ENCODE measurements at regions not wholly inside any gene's neighbourhood (a gene's known extent, or its start where the extent isn't known, plus 50 kb on each side); places are given as distances from the start of the nearest gene placed in this dataset.

DNA sequence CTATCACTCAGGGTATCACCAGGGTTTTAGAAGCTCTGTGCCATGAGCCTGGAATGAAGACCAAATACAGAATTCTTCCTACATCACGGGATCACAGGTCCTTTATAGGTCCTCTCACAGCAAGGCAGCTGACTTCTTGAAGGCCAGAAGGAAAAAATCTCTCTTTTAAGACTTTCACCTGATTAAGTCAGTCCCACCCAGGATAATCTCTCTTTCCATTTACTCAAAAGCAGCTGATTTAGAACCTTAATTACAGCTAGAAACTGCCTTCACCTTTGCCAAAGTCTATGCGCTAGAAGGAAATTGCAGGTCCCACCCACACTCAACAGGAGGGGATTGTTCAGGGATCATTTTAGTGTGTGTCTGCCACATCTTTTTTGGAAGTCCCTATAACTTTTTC lies 135.1 kb downstream of the RAB11FIP2 start:
- TF ChIP-seq, protein P1, sequence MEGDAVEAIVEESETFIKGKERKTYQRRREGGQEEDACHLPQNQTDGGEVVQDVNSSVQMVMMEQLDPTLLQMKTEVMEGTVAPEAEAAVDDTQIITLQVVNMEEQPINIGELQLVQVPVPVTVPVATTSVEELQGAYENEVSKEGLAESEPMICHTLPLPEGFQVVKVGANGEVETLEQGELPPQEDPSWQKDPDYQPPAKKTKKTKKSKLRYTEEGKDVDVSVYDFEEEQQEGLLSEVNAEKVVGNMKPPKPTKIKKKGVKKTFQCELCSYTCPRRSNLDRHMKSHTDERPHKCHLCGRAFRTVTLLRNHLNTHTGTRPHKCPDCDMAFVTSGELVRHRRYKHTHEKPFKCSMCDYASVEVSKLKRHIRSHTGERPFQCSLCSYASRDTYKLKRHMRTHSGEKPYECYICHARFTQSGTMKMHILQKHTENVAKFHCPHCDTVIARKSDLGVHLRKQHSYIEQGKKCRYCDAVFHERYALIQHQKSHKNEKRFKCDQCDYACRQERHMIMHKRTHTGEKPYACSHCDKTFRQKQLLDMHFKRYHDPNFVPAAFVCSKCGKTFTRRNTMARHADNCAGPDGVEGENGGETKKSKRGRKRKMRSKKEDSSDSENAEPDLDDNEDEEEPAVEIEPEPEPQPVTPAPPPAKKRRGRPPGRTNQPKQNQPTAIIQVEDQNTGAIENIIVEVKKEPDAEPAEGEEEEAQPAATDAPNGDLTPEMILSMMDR (IDR thresholded peaks at IDR 0.05; ENCODE audit: insufficient read depth, missing control alignments) = no peak
- FAIRE-seq = no peak

DNA sequence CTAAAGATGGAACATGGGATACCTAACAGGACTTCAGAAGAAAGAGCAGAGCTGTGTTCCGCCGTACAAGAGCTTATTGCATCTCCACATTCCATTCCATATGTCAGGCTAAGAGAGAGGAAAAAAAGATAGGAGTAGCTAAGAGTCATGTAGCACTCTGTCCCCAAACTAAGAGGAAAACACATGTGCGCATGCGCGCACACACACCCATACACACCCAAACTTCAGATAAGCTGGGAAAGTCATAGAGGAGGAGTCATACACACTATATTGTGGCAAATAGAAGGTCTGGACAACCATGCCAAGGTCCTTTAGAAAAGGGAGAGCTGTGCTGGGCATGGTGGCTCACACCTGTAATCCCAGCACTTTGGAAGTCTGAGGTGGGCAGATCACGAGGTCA lies 132.4 kb downstream of the RAB11FIP2 start:
- DNase-seq (ENCODE audit: insufficient read length, low spot score) (no peak), FAIRE-seq (no peak)
- TF ChIP-seq, protein P1 (IDR thresholded peaks at IDR 0.05; ENCODE audit: insufficient read depth, missing control alignments) = no peak

More for the DNA sequence above, 135.1 kb downstream of the RAB11FIP2 start:
- no peak for DNase-seq (ENCODE audit: insufficient read length, low spot score)

DNA sequence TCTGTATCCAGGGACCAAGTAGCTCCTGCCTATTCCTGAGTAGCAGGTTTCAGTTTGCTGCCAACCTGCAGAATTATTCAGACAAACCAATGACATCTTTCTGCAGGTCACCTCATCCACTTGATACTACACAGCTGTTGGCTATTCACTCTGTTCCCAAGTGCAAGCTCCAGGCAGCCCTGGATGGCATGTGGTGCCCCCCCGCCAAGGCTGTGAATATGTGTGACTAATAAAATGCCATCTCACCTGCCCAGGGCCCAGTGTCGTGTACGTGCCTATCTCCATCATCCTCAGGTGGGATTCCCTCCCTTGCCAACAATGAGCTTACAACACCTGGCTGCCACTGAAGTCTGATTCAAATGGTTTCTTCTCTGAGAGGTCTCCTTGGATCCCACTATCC lies 125.8 kb downstream of the RAB11FIP2 start:
- DNase-seq (ENCODE audit: insufficient read length, low spot score) (no peak), FAIRE-seq (no peak)
- TF ChIP-seq, protein P1 (IDR thresholded peaks at IDR 0.05; ENCODE audit: insufficient read depth, missing control alignments) = no peak

DNA sequence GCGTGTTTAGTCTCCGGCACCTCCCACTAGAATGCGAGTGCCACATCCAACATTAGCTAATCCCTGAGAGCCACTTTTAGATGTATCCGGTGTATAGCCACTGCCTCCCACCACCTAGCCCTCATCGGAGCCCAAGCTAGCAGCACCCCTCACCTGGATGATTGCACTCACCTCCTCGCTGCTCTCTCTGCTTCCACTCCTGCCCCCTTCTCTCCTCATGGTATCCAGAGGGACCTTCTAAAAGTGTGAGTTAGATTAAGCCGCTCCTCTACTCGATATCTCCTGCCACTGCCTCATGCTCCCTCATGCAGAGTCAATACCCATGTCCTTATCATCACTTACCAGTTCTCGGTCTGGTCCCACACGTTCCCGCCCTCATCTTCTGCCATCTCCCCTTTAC lies 125.3 kb downstream of the RAB11FIP2 start:
- no peak for FAIRE-seq
- DNase-seq (ENCODE audit: insufficient read length, low spot score) = no peak
- TF ChIP-seq, protein P1 (IDR thresholded peaks at IDR 0.05; ENCODE audit: insufficient read depth, missing control alignments) = no peak

DNA sequence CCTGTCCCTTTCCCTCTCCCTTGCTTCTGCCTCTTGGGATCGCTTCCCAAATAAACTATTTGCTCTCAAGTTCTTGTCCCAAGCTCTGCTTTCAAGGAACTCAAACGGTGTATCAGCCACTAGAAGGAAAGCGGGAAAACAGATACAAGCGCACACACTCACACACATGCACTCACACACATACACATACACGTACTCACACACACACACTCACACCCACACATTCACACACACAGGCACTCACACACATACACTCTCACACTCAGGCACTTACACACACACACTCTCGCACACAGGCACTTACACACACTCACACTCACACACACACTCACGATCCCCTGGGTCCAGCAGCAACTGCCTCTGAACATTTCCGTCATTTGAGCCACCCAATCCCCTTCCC lies 121.9 kb downstream of the RAB11FIP2 start:
- DNase-seq (ENCODE audit: insufficient read length, low spot score) (no peak), FAIRE-seq (no peak)
- TF ChIP-seq, protein P1 (IDR thresholded peaks at IDR 0.05; ENCODE audit: insufficient read depth, missing control alignments) = no peak

DNA sequence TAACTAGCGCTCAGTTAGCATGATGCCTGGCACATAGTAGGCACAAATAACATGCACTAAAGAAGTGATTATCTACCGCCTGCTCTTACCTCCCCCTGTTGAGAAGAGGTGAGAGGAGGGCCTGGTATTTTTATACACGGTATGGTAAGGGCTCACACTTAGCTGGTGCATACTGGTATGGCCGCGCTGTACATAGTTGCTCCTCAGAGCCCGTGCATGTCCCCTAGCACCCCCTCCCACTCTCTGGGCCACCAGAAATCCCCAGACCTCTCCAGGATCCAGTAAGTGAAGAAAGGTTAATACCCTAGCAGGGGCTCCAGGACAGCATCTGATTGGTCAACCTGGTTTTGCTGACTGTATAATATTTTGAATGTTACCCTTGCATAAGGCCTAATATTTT lies 121.4 kb downstream of the RAB11FIP2 start:
- DNase-seq (ENCODE audit: insufficient read length, low spot score) (no peak), FAIRE-seq (no peak)
- TF ChIP-seq, protein P1 (IDR thresholded peaks at IDR 0.05; ENCODE audit: insufficient read depth, missing control alignments) = no peak

DNA sequence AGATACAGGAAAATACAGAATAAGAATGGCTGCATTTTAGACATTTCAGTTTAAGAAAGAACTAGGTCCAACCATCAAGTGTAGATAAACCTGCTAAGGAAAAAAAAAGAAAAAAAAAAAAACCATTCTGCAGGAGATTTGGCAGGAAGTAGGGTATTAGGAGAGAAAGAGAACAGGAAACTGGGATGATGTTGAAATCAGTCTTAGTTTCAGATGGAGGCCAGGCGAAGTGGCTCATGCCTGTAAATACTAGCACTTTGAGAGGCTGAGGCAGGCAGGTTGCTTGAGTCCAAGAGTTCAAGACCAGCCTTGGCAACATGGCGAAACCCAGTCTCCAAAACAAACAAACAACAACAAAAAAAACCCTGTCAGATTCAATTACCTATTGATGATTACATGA lies 120.2 kb downstream of the RAB11FIP2 start:
- DNase-seq (ENCODE audit: insufficient read length, low spot score) (no peak), FAIRE-seq (no peak)
- TF ChIP-seq, protein P1 (IDR thresholded peaks at IDR 0.05; ENCODE audit: insufficient read depth, missing control alignments) = no peak
